Stimulated activated CD8-positive, alpha-beta memory T cell treated with anti-CD3 and anti-CD28 coated beads, Interleukin-7, amount 100 ng/mL, for 48 hours (primary cell): ENCODE measurements at regions not wholly inside any gene's neighbourhood (a gene's known extent, or its start where the extent isn't known, plus 50 kb on each side); places are given as distances from the start of the nearest gene placed in this dataset.
"Not testable (repeated sequence)": the region's sequence is repeated elsewhere in the genome, so short reads cannot be mapped to it uniquely, and the experiment has no call there.

ENCODE experiments used
- DNase-seq, 2 donors: peaks; one replicate each; pipeline ENCODE4 v3.0.0-alpha.2; 2020; ENCODE audit warnings: low read depth in 1 of 2; ENCODE audit errors: extremely low read depth in 1 of 2

DNA sequence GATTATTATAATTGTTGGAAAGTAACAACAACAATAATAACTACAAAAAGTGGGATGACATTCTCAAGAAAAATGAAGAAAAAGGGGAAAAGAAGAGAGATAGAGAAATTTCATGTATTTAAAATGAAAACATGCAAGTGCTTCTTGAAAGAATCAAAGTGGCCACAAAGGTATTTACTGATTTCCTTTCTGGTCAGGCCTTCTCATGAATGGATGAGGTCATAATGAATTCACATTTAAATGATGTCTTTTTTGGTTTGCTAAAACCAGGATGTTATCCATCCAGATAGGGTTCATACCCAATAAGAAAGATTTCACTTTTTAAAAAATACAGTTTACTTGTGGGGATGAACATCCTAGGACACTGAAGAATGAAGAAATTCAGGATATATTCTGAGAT is 446.4 kb upstream of the PTGER4 start:
- no peak for DNase-seq

DNA sequence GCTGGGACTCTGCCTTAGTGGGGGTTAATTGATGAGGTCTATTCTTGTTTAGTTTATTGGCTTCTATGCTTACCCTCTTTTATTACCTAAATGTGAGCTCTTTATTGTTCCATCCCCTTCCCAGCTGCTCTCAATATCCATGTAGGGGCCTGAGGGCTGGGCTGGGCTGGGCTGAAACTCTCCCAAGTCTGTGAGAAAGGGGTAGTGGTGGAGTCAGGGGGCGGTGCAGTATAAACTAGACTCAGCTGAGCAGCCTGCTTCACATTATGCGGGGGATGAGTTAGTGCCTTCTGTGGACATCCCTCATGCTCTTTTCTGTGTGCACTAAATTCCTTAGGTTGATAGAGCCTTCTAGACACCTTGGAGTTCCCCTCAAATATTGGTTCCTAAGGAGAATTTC is 451.8 kb upstream of the PTGER4 start:
- DNase-seq: no peak

DNA sequence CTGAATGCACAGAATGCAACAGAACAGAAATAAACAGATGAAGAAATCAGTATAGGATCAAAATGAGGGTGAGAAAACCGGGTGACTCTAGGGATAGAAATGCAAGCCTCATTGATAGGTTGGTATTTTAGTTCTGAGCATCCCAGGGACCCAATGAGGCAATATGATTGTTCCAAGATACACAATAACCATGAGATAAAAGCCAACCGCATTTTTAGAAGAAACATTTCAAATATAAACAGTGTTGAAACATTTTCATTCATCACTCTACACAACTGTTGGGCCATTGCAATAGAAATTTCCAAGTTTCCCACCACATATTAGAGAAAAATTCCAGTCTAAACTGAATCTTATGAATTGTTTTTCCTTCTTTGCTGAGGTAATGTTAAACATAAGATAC is 452.3 kb upstream of the PTGER4 start:
- no peak for DNase-seq

DNA sequence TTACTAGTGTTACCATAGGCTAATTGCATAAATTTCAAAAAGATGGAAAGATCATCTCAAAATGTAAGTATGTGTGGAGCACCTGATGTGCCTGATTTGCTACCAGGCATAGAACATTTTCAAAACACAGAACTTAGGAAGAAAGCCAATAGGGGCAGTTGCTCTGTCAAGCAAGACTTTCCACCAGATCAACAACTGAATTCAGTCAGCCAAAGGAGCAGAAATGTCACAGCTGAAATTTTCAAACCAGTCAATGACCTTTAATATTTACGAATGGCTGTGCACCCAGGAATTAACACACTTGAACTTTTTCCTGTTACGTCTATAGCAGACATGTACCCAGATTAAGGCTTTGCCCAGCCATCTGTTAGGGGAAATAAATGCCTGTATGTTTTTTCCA is 452.8 kb upstream of the PTGER4 start:
- no peak for DNase-seq

DNA sequence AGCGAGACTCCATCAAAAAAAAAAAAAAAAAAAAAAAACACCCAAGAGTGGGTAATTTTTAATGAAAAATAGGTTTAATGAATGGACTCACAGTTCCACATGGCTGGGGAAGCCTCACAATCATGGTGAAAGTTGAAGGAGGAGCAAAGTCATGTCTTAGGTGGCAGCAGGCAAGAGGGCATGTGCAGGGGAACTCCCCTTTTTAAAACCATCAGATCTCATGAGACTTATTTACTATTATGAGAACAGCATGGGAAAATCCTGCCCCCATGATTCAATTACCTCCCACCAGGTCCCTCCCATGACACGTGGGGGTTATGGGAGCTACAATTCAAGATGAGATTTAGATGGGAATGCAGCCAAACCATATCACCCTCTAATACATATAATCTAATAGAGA is 454.6 kb upstream of the PTGER4 start:
- DNase-seq: not testable (repeated sequence)

DNA sequence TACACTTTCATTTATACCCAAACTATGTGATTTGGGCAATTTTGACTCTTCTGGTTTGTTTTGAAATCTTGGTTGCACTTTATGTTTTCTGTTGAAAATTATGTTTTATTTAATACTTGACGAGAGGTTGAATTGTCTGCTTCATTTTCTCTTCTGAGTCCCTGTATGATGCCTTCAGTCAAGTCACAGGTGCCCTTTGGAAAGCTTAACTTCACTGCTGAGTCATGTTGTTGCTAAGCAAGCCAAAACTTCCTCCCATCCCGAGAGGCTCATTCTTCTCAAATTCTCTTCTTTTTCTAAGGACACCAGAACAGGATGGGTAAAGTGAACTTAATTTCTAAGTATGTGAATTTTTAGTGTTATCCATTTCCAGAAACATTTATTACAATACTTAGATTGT is 455.3 kb upstream of the PTGER4 start:
- DNase-seq: no peak

DNA sequence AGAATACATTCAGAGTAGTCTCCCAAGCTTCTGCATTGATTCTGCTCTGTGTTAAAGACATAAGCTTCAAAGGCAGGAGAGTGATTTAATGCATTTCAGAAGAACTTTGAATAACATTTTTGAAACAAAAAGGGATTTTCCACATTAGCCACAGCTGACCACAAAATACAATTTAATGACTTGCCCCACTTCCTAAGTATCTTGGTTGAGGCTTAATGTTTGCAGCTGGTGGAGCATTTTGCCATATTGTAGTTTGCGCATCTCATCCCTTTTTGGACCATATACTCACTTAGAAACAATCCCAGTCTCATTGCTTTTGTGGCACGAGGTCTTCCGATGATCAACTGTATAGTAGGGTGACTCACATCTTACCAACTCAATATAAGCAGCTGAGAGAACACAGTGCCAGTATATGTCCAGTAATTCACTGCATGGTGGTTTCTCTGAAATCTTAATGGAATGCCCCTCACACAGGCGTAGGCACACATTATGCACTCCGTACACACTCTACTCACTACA is 455.8 kb upstream of the PTGER4 start:
- no peak for DNase-seq

DNA sequence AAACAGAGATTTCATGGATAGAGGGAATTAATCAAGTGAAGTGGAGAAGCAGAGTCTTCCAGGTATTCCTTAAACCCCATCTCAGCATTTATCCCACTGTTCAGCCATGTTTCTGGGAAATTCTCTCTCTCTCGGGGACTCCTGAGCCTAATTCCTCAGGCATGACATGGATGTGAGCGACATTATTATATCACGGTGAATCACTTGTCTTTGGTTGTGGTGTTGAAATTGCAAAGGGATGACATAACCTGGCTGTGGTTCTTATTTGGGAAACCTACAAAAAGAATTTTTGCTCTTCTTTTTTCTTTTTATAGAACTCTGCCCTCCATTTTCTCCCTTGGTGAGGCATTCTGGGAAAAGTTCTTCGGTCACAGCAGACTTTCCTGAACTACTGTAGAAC is 457.9 kb upstream of the PTGER4 start:
- no peak for DNase-seq

DNA sequence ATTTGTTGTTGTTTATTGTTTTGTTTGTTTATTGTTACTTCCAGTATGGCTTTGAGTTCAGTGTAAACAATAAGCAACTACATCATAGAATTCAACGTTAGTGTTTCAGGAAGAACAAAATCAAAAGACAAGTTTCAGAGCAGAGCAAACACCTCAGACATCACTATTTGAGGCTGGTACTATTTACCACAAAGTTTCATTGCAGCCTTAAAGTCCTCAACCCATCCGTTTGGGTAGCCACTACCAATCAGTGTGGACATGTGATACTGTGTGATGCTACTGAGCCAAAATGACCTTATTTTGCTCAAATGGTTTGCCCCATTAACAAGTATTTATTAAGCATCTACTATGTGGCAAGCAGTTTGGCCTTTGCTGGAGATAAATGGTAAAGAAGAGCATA is 458.5 kb upstream of the PTGER4 start:
- DNase-seq: no peak

DNA sequence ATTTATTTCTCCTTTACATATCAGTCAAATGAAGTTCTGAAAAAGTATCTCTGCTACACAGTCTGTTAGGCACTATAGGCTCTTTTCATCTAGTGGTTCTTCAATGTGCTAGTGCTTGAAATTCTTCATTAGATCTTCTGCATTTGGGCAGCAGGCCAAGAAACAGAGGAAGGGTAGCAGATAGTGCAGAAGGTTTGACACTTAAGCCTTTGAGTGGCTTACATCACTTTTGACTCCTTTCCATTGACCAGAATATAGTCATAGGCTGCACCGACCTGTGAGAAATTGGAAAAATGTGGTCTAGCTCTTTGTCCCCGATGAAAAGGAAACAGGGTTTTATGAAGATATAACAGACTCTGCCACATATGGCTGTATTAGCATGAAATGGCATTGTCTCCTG is 459.5 kb upstream of the PTGER4 start:
- DNase-seq: no peak

DNA sequence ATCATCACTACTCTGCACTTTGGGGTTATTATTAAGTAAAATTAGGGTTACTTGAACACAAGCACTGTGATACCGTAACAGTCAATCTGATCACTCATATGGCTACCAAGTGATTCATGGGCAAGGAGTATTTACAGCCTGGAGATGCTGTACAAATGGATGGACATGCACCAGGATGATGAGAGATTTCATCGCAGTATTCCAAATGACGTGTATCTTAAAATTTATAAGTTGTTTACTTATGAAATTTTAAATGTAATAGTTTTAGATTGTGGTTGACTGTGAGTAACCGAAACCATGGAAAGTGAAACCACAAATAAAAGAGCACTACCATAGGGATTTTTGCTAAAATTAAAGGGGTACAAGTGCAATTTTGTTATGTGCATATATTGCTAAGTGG is 462.2 kb upstream of the PTGER4 start:
- no peak for DNase-seq

DNA sequence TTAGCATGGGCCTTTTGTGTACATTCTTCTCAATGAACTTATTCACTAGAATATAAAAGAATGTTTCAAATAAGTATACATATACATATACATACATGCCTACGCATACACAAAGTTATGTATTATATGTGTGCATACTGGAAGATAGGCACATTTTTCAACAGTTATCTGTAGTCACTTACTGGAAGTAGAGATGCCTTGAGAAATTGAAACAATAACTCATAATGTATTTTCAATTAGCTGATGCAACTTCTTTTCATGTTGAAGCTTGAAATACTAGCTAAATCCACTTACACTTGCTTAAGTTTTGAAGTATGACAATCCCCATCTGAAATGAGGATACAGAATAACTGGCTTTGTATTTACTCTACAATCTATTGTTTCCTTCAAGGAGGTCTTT is 469.0 kb upstream of the PTGER4 start:
- DNase-seq: no peak

DNA sequence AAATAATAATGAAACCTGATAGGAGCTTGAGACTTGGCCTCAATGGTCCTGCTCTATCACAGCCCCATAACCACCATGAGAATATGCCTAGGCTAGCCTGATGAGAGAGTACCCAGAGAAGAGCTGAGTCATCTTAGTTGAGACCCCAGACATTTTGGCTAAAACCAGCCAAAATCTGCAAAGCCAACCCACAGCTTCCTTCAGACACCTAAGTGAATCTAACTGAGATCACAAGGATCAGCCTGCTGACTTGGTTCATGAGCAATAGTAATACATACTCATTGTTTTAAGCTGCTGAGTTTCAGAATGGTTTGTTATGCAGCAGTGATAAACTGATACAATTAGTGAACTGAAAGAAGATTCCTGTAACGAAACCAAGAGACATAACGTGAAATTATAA is 473.7 kb upstream of the PTGER4 start:
- no peak for DNase-seq

DNA sequence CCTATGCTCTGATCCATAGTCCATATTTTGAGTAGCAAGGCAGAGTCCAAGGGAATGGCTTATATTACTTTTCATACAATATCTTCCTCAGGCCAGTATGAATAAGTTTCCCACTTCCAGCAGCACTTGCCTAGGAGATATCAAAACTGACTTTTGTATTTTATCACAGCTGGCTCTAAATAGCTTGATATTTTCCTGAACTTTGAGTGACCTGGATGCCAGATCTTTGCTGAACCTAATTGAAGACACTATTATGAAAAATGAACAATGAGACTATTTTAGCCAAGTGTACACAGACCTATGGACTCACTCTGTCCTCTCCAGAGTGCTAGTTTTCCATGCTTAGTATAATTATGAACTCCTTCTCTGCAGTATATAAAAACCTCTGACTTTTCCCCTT is 475.6 kb upstream of the PTGER4 start:
- no peak for DNase-seq

DNA sequence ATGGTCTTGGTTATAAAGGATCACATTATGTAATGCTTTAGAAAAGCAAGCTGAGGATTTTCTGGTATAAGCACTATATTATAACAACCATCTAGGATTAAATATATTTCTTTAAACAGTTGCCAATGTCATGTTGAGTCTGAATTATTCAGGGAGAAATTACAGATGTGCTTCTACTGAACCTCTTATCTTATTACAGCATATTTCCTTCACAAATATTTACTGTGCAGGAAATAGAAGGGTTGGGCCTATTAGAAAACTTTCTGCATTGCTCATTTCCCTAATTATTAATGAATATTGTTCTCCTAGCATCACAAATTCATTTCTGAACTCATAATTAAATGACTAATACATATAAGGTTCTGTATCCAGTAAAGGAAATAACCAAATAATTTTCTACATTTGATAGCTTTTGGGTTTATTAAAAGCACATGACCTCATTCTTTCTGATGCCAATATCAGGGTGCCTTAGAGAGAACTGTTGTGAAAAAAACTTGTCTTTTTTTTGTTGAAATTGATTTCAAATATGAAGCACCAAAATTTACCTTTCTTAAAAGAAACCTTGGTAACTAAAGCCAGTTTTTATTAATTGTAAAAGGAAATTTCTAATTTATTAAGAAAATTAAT is 476.8 kb upstream of the PTGER4 start:
- DNase-seq: no peak

DNA sequence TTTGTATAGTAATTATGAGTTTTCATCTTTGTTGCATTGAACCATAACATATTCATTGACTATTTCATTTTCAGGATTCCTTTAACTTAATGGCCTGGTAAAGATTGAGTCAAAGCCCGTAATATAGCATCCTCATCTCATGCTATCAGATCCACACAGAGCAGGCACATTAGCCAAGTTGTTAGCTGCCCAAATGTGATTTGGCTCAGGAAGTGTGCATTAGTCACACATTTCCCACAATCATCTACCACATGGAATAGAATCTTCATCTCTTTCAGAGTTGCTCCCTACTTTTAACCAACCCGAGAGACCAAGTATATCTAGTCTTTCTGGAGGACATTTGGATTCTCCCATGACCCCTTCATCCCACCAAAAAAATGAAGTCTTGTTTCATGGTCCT is 481.0 kb upstream of the PTGER4 start:
- no peak for DNase-seq

DNA sequence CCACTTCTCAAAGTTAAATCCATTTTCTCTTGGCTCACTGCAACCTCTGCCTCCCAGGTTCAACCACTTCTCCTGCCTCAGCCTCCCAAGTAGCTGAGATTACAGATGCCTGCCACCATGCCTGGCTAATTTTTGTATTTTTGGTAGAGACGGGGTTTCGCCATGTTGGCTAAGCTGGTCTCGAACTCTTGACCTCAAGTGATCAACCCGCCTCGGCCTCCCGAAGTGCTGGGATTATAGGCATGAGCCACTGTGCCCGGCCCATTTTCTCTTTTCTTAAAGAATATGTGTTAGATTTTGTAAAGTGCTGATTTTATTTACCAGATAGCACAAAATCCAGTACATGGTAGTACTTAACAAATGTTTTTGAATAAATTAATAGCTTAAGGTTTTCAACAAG is 484.1 kb upstream of the PTGER4 start:
- not testable (repeated sequence) for DNase-seq

DNA sequence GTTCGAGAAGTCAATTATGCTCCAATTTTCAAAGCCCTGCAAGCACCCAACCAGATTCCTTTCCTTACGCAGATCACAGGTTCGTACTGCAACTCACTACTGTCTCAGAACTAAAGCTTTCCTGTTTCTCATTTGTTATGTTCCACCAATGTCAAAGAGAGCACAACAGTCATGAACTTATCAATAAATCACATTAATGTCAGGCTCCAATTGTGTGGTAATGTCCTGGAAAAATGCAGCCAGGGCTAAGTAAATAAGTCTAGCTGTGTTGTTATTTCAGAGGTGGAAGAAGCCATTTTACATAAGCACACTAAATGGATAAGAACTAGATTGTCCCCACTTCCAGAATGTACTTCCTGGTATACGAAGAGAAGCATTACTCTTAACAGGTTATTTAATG is 488.6 kb upstream of the PTGER4 start:
- DNase-seq: no peak

DNA sequence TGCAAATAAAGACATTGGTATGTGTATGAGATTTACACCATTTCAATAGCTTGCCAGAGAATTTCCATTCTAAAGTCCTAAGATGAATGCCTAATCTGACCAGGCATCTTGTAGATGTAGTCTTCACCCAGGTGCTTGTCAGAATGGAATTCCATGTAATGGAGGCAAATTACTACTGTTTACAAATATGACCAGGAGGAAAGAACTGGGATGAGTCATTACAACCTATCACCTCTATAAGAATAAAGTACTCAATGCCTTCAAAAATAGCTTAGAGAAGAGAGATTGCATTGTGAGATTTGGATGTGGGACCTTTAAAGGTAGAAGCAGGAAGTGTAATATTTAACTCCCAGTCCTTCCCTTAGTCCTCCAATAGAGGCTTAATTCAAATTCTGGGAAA is 507.0 kb upstream of the PTGER4 start:
- DNase-seq: no peak

DNA sequence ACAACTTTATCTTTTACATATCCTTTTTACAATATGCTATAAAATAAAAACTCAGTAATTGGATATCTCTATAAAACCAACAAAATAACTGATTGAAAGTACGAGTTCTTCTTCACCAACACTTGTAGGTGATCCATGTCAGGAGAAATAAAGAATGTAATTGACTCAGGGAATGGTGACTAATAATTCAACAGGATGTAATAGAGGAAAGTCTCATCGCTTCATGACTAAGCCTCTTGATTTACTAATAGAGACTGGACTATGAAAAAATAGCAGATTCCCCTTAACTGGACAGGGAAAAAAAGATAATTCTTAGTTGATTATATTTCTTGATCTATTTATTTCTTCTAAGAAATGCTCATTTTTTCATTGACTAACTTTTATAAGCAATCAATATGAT is 507.7 kb upstream of the PTGER4 start:
- DNase-seq: no peak

DNA sequence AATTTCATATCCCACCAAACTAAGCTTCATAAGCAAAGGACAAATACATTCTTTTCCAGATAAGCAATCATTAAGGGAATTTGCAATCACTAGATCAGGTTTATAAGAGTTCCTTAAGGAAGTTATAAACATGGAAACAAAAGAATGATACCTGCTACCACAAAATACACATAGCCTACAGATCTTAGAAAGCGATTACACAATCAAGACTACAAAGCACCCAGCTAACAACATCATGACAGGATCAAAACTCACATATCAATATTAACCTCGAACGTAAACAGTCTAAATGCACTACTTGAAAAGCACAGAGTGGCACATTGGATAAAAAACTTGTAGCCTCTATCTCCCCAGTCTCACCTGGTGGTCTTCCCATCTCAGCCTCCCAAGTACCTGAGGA is 512.4 kb upstream of the PTGER4 start:
- no peak for DNase-seq

DNA sequence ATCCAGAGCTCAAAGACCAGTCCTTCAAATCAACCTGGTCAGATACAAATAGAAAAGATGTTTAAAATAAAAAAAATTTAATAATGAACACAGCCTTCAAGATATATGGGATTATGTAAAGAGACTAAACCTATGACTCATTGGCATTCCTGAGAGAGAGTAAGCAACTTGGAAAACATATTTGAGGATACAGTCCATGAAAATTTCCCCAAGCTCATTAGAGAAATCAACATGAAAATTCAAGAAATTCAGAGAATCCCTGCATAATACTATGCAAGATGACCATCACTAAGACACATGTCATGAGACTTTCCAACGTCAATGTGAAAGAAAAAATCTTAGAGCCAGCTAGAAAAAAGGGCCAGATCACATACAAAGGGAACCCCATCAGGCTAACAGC is 512.9 kb upstream of the PTGER4 start:
- no peak for DNase-seq
